ENCODE measurements at regions not wholly inside any gene's neighbourhood (a gene's known extent, or its start where the extent isn't known, plus 50 kb on each side); places are given as distances from the start of the nearest gene placed in this dataset.
"Not testable (repeated sequence)": the region's sequence is repeated elsewhere in the genome, so short reads cannot be mapped to it uniquely, and the experiment has no call there.

GRCh38 chr1:145553795-145554194 lies 54.0 kb upstream of the GPR89A start:
- H3K4me3 Mint-ChIP-seq (ENCODE audit: low read depth); H3K9me3 Mint-ChIP-seq; intact Hi-C loops (cut with micrococcal nuclease); DNase-seq (ENCODE audit: low spot score); H3K4me1 Mint-ChIP-seq (ENCODE audit: low read depth); H3K27ac Mint-ChIP-seq; H3K36me3 Mint-ChIP-seq (ENCODE audit: low read depth): not testable (repeated sequence)
- peaks cover 24% of the 10 kb centered on the region for H3K27me3 Mint-ChIP-seq (ENCODE audit: low read depth)

- H3K27me3 Mint-ChIP-seq (ENCODE audit: low read depth), result peaks cover 27% of the 10 kb centered on the region
- DNase-seq (ENCODE audit: low spot score), result no peak
- H3K4me3 Mint-ChIP-seq (ENCODE audit: low read depth), result no peak overlapping the region
- intact Hi-C loops (cut with micrococcal nuclease), result no loop called here
- no peaks in the 10 kb centered on the region for H3K9me3 Mint-ChIP-seq
- H3K27ac Mint-ChIP-seq, result no peak overlapping the region
- no peaks in the 10 kb centered on the region for H3K36me3 Mint-ChIP-seq (ENCODE audit: low read depth)
- H3K4me1 Mint-ChIP-seq (ENCODE audit: low read depth), result no peaks in the 10 kb centered on the region
These were observed 62.7 kb upstream of the GPR89A start for GRCh38 chr1:145545055-145545454.

- DNase-seq (ENCODE audit: low spot score); H3K9me3 Mint-ChIP-seq; H3K4me3 Mint-ChIP-seq (ENCODE audit: low read depth); intact Hi-C loops (cut with micrococcal nuclease); H3K27ac Mint-ChIP-seq; H3K4me1 Mint-ChIP-seq (ENCODE audit: low read depth); H3K36me3 Mint-ChIP-seq (ENCODE audit: low read depth): not testable (repeated sequence)
- peaks cover 39% of the 10 kb centered on the region for H3K27me3 Mint-ChIP-seq (ENCODE audit: low read depth)
These were observed 66.1 kb upstream of the GPR89A start for GRCh38 chr1:145541685-145542084.

DNA sequence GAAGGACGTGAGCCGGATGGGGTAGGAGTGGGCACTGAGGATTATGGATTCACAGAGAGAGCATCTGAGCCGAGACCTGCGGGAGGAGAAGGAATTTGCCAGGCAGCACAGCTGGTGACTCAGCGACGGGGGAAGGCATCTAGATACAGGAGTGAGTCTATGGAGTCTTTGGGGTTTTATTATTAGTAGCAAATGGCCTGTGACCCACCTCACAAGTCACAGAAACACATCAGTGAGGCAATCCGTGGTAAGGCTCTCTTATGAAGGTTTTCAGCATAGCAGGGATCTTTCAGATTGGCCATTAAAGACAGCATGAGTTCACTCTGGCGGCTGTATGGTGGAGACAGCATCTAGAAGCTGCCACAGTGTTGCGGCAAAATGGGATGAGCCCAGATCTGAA lies 66.5 kb upstream of the GPR89A start:
- H3K36me3 Mint-ChIP-seq (ENCODE audit: low read depth); H3K4me1 Mint-ChIP-seq (ENCODE audit: low read depth); intact Hi-C loops (cut with micrococcal nuclease); H3K9me3 Mint-ChIP-seq; H3K4me3 Mint-ChIP-seq (ENCODE audit: low read depth); H3K27ac Mint-ChIP-seq; DNase-seq (ENCODE audit: low spot score): not testable (repeated sequence)
- peaks cover 42% of the 10 kb centered on the region for H3K27me3 Mint-ChIP-seq (ENCODE audit: low read depth)

DNA sequence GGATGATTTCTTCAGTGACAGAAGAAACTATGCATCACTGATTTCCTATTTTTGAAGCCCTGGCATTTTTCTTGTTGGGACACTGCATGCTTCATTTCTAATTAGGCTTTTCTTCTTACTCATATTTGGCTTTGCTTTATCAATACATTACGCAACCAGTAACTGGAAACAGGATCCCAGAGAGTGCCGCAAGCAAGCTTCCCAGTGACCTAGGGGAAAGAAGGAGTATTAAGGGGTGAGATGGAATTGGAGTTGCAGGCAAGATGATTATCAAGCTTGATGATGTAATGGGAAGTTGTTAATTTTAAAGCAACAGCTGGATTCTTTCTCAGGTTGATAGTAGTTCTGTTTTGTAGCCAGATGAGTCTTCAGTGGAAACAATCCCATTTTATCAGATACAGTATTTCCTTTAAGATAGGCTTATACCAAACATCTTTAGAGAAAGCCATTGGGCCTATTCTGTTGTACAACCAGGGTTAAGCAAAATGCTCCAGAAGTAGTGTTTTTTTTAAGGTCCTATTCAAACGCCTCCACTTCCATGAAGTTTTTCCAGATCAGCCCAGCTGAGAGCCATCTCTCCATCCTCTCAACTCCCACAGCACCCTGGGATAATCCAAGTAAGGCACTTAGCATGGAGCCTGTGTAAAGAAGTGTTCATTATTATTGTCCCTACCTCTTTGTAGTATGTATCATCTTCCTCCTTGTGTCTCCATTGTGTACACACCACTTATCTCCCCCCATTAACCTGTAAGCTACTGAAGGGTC lies 69.5 kb upstream of the GPR89A start:
- H3K4me3 Mint-ChIP-seq (ENCODE audit: low read depth); H3K36me3 Mint-ChIP-seq (ENCODE audit: low read depth); intact Hi-C loops (cut with micrococcal nuclease); DNase-seq (ENCODE audit: low spot score); H3K9me3 Mint-ChIP-seq; H3K27ac Mint-ChIP-seq; H3K4me1 Mint-ChIP-seq (ENCODE audit: low read depth): not testable (repeated sequence)
- peaks cover 34% of the 10 kb centered on the region for H3K27me3 Mint-ChIP-seq (ENCODE audit: low read depth)

DNA sequence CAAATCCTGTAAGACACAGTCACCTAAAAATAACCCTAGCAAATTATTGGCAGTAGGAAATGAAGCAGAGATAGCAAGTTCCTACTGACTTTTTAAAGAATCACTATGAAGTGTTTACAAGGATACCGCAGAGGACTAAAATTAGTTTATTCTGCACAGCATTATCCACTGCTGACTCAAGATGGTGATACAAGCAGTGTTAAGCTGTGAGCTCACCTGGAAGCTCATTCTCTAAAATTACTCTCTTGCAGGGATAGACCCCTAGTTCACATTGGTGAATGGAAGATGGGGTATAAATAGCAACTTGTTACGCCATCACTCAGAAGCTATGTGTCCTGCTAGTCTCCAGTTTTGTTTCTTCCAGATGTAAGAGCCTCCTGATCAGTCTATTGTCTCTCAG lies 70.8 kb upstream of the GPR89A start:
- H3K36me3 Mint-ChIP-seq (ENCODE audit: low read depth); DNase-seq (ENCODE audit: low spot score); H3K4me1 Mint-ChIP-seq (ENCODE audit: low read depth); intact Hi-C loops (cut with micrococcal nuclease); H3K4me3 Mint-ChIP-seq (ENCODE audit: low read depth); H3K9me3 Mint-ChIP-seq; H3K27ac Mint-ChIP-seq: not testable (repeated sequence)
- H3K27me3 Mint-ChIP-seq (ENCODE audit: low read depth), result peaks cover 29% of the 10 kb centered on the region

DNA sequence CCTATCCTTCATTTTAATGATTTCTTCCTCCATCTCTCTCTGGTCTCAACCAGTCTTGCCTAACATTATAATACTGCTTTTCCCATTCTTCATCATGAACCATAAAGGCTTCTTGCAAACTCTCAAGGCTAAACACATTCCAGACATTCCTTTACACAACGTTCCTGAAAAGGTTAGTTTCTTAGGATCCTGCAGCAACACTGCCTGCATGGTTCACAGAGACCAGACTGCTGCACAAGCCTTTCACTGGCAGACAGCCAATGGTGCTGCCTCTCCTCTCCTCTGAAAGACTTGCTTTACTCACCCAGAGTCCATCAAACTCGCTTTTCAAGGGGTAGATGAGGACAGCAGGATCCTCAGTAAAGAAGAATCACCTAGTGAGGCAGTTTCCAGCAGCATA lies 72.3 kb upstream of the GPR89A start:
- H3K4me3 Mint-ChIP-seq (ENCODE audit: low read depth); H3K27ac Mint-ChIP-seq; DNase-seq (ENCODE audit: low spot score); H3K4me1 Mint-ChIP-seq (ENCODE audit: low read depth); H3K9me3 Mint-ChIP-seq; intact Hi-C loops (cut with micrococcal nuclease); H3K36me3 Mint-ChIP-seq (ENCODE audit: low read depth): not testable (repeated sequence)
- peaks cover 25% of the 10 kb centered on the region for H3K27me3 Mint-ChIP-seq (ENCODE audit: low read depth)

- intact Hi-C loops (cut with micrococcal nuclease); H3K27ac Mint-ChIP-seq; H3K4me1 Mint-ChIP-seq (ENCODE audit: low read depth); H3K9me3 Mint-ChIP-seq; DNase-seq (ENCODE audit: low spot score); H3K4me3 Mint-ChIP-seq (ENCODE audit: low read depth); H3K36me3 Mint-ChIP-seq (ENCODE audit: low read depth): not testable (repeated sequence)
- H3K27me3 Mint-ChIP-seq (ENCODE audit: low read depth), result peaks cover 16% of the 10 kb centered on the region
These were observed 79.7 kb upstream of the GPR89A start for GRCh38 chr1:145528068-145528564.

- H3K36me3 Mint-ChIP-seq (ENCODE audit: low read depth); DNase-seq (ENCODE audit: low spot score); intact Hi-C loops (cut with micrococcal nuclease); H3K4me3 Mint-ChIP-seq (ENCODE audit: low read depth); H3K27ac Mint-ChIP-seq; H3K9me3 Mint-ChIP-seq; H3K4me1 Mint-ChIP-seq (ENCODE audit: low read depth): not testable (repeated sequence)
- H3K27me3 Mint-ChIP-seq (ENCODE audit: low read depth), result peaks cover 21% of the 10 kb centered on the region
These were observed 87.6 kb upstream of the GPR89A start for GRCh38 chr1:145520159-145520558.

DNA sequence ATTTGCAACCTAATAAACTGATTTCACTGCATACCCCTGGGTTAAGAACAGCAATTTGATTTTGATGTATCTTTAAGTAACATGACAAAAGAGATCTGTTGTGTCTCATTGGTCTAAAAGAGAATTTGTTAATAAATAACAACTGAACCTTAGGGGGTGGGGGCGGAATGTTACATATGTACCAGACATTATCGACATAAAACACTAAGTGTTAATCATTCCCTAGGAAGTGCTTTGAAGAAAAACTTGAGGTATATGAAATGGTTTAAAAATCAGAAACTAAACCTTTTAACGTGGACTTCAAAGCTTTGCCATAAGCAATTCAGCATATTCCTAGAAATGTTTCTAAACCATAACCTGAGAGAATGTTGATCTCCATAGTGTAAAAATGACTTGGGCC lies 88.5 kb upstream of the GPR89A start:
- H3K4me1 Mint-ChIP-seq (ENCODE audit: low read depth); H3K9me3 Mint-ChIP-seq; H3K36me3 Mint-ChIP-seq (ENCODE audit: low read depth); DNase-seq (ENCODE audit: low spot score); H3K4me3 Mint-ChIP-seq (ENCODE audit: low read depth); intact Hi-C loops (cut with micrococcal nuclease); H3K27ac Mint-ChIP-seq: not testable (repeated sequence)
- peaks cover 18% of the 10 kb centered on the region for H3K27me3 Mint-ChIP-seq (ENCODE audit: low read depth)

GRCh38 chr1:145513017-145513416 lies 87.6 kb upstream of the NBPF20 start:
- H3K4me1 Mint-ChIP-seq (ENCODE audit: low read depth); H3K27ac Mint-ChIP-seq; H3K36me3 Mint-ChIP-seq (ENCODE audit: low read depth); intact Hi-C loops (cut with micrococcal nuclease); H3K27me3 Mint-ChIP-seq (ENCODE audit: low read depth); H3K4me3 Mint-ChIP-seq (ENCODE audit: low read depth); H3K9me3 Mint-ChIP-seq; DNase-seq (ENCODE audit: low spot score): not testable (repeated sequence)

- intact Hi-C loops (cut with micrococcal nuclease); H3K9me3 Mint-ChIP-seq; H3K4me3 Mint-ChIP-seq (ENCODE audit: low read depth); H3K36me3 Mint-ChIP-seq (ENCODE audit: low read depth); H3K4me1 Mint-ChIP-seq (ENCODE audit: low read depth); DNase-seq (ENCODE audit: low spot score); H3K27ac Mint-ChIP-seq; H3K27me3 Mint-ChIP-seq (ENCODE audit: low read depth): not testable (repeated sequence)
These were observed 82.7 kb upstream of the NBPF20 start for GRCh38 chr1:145508053-145508452.

- H3K27me3 Mint-ChIP-seq (ENCODE audit: low read depth); intact Hi-C loops (cut with micrococcal nuclease); H3K4me1 Mint-ChIP-seq (ENCODE audit: low read depth); H3K9me3 Mint-ChIP-seq; H3K27ac Mint-ChIP-seq; H3K36me3 Mint-ChIP-seq (ENCODE audit: low read depth); H3K4me3 Mint-ChIP-seq (ENCODE audit: low read depth); DNase-seq (ENCODE audit: low spot score): not testable (repeated sequence)
These were observed 80.6 kb upstream of the NBPF20 start for GRCh38 chr1:145505663-145506647.
